T-cell (primary cell): ENCODE measurements at regions not wholly inside any gene's neighbourhood (a gene's known extent, or its start where the extent isn't known, plus 50 kb on each side); places are given as distances from the start of the nearest gene placed in this dataset.

Source experiments
- ATAC-seq, 4 experiments: fragments of 200-7000 bp in 3 of 4; fragments of 150-1000 bp in 1 of 4; cut with Tn5 transposase; replicated peaks in 1 of 4; 1 replicate in 3 of 4; 2 replicates in 1 of 4; pipeline ENCODE4 v1.10.0; 2021; ENCODE audit warnings: moderate library complexity in 3 of 4, mild to moderate bottlenecking in 2 of 4, moderate number of reproducible peaks in 1 of 4
- CTCF ChIA-PET, 2 donors: fragments of 300-600 bp; sonication (Branson Sonifier 250); formaldehyde crosslinking; loops; one replicate each; lab custom pipeline; 2022; ENCODE audit warnings: antibody characterized with exemption in 2 of 2; lab: Charles Lee
- POLR2A ChIA-PET, 2 donors: fragments of 300-600 bp; sonication (Branson Sonifier 250); formaldehyde crosslinking; loops; one replicate each; lab custom pipeline; 2022; ENCODE audit warnings: antibody characterized with exemption in 2 of 2; lab: Charles Lee
- DNase-seq, 35 experiments: peaks; one replicate each; pipeline versions ENCODE4 v3.0.0 to v3.0.0-alpha.2; 2013 to 2023
- H3K27ac ChIP-seq: one replicate; pipeline ENCODE4 v1.5.1; 2013; ENCODE audit warnings: low read length
- H3K27me3 ChIP-seq, 2 experiments: replicated peaks in 1 of 2; 1 replicate in 1 of 2; 2 replicates in 1 of 2; pipeline versions ENCODE4 v1.6.1 to v1.7.0; 2013; ENCODE audit warnings: low read length in 1 of 2, mixed read lengths in 1 of 2; ENCODE audit not compliant: control insufficient read depth in 2 of 2, insufficient read depth in 2 of 2; ENCODE audit errors: extremely low read depth in 1 of 2
- H3K36me3 ChIP-seq, 2 donors: 1 replicate in 1 of 2; 2 replicates in 1 of 2; pipeline versions ENCODE4 v1.6.1 to v1.7.0; 2013; ENCODE audit warnings: low read length in 1 of 2; ENCODE audit not compliant: control insufficient read depth in 2 of 2, insufficient read depth in 1 of 2; ENCODE audit errors: extremely low read depth in 1 of 2
- H3K4me1 ChIP-seq, 2 experiments: 1 replicate in 1 of 2; 2 replicates in 1 of 2; pipeline versions ENCODE4 v1.6.1 to v1.7.0; 2013; ENCODE audit warnings: low read length in 2 of 2, mixed read lengths in 1 of 2; ENCODE audit not compliant: insufficient read depth in 2 of 2, control insufficient read depth in 1 of 2; ENCODE audit errors: extremely low read depth in 1 of 2
- H3K4me3 ChIP-seq, 2 donors: 1 replicate in 1 of 2; 2 replicates in 1 of 2; pipeline versions ENCODE4 v1.5.1 to v1.7.0; 2013; ENCODE audit warnings: mild to moderate bottlenecking in 2 of 2, low read length in 1 of 2, moderate library complexity in 1 of 2; ENCODE audit not compliant: control insufficient read depth in 1 of 2; ENCODE audit errors: extremely low read depth in 1 of 2
- H3K9me3 ChIP-seq: 2 replicates; pipeline ENCODE4 v1.7.0; 2013
- H3K27ac Mint-ChIP-seq, 2 donors: one replicate each; pipeline ENCODE4 v1.8.0; 2020 to 2021; ENCODE audit warnings: mild to moderate bottlenecking in 2 of 2, mixed read lengths in 2 of 2
- H3K27me3 Mint-ChIP-seq, 2 donors: one replicate each; pipeline ENCODE4 v1.8.0; 2021 to 2022; ENCODE audit warnings: mixed read lengths in 2 of 2
- H3K36me3 Mint-ChIP-seq: one replicate; pipeline ENCODE4 v1.8.0; 2021; ENCODE audit warnings: mixed read lengths
- H3K4me1 Mint-ChIP-seq, 3 donors: one replicate each; pipeline ENCODE4 v1.8.0; 2020 to 2022; ENCODE audit warnings: mixed read lengths in 3 of 3, mild to moderate bottlenecking in 1 of 3
- H3K4me3 Mint-ChIP-seq, 3 donors: one replicate each; pipeline ENCODE4 v1.8.0; 2020 to 2022; ENCODE audit warnings: mild to moderate bottlenecking in 3 of 3, mixed read lengths in 3 of 3, moderate library complexity in 3 of 3
- H3K9me3 Mint-ChIP-seq, 3 donors: one replicate each; pipeline ENCODE4 v1.8.0; 2020 to 2022; ENCODE audit warnings: mixed read lengths in 3 of 3
- WGBS: methylation state at CpG from one replicate; pipeline ENCODE4 v1.1.5; 2013; ENCODE audit warnings: missing lambda C conversion rate; ENCODE audit not compliant: insufficient coverage; 5-methylcytosine and 5-hydroxymethylcytosine counted together

- DNase-seq (no peak), ATAC-seq (no peak)
- no peaks in the 10 kb centered on the region for H3K27me3 Mint-ChIP-seq
- H3K4me1 ChIP-seq, result no peaks in the 10 kb centered on the region
- H3K36me3 Mint-ChIP-seq, result no peaks in the 10 kb centered on the region
- CTCF ChIA-PET, result no interaction called here
- peaks cover 6 to 13% (median 8%) of the 10 kb centered on the region in 3 donors for H3K9me3 Mint-ChIP-seq
- H3K27ac ChIP-seq, result no peak overlapping the region
- no peak overlapping the region for H3K4me3 Mint-ChIP-seq
- no peaks in the 10 kb centered on the region for H3K4me1 Mint-ChIP-seq
- no peaks in the 10 kb centered on the region for H3K36me3 ChIP-seq
- POLR2A ChIA-PET, result no interaction called here
- H3K9me3 ChIP-seq, result no peaks in the 10 kb centered on the region
- no peak overlapping the region for H3K27ac Mint-ChIP-seq
- no peaks in the 10 kb centered on the region for H3K27me3 ChIP-seq
- no peak overlapping the region for H3K4me3 ChIP-seq
- no CpG with 5 or more reads among the region's 2 CpGs for WGBS
These were observed 744.4 kb downstream of the KCNJ3 start for GRCh38 chr2:155442755-155443372.

GRCh38 chr2:155442088-155442487 lies 743.6 kb downstream of the KCNJ3 start:
- Histone ChIP-seq H3K36me3 (no peaks in the 10 kb centered on the region), H3K4me3 (no peak overlapping the region), H3K27me3 (no peaks in the 10 kb centered on the region), H3K27ac (no peak overlapping the region), H3K4me1 (no peaks in the 10 kb centered on the region), H3K9me3 (no peaks in the 10 kb centered on the region)
- H3K4me1 Mint-ChIP-seq, result no peaks in the 10 kb centered on the region
- ATAC-seq (no peak), DNase-seq (no peak)
- H3K36me3 Mint-ChIP-seq, result no peaks in the 10 kb centered on the region
- H3K27me3 Mint-ChIP-seq, result no peaks in the 10 kb centered on the region
- ChIA-PET CTCF (no interaction called here), POLR2A (no interaction called here)
- peaks cover 8 to 17% (median 11%) of the 10 kb centered on the region in 3 donors for H3K9me3 Mint-ChIP-seq
- no peak overlapping the region for H3K27ac Mint-ChIP-seq
- H3K4me3 Mint-ChIP-seq, result no peak overlapping the region
- WGBS, result no CpG with 5 or more reads among the region's 2 CpGs

- Histone ChIP-seq H3K36me3 (no peaks in the 10 kb centered on the region), H3K4me1 (no peaks in the 10 kb centered on the region), H3K9me3 (no peaks in the 10 kb centered on the region), H3K27me3 (no peaks in the 10 kb centered on the region), H3K4me3 (no peak overlapping the region), H3K27ac (no peak overlapping the region)
- ChIA-PET CTCF (no interaction called here), POLR2A (no interaction called here)
- no peak overlapping the region for H3K27ac Mint-ChIP-seq
- ATAC-seq, result no peak
- peaks cover 2 to 12% (median 7%) of the 10 kb centered on the region in 3 donors for H3K9me3 Mint-ChIP-seq
- no peak for DNase-seq
- H3K36me3 Mint-ChIP-seq, result no peaks in the 10 kb centered on the region
- H3K4me1 Mint-ChIP-seq, result no peaks in the 10 kb centered on the region
- WGBS, result no CpG with 5 or more reads among the region's 9 CpGs
- H3K4me3 Mint-ChIP-seq, result no peak overlapping the region
- H3K27me3 Mint-ChIP-seq, result no peaks in the 10 kb centered on the region
These were observed 732.6 kb downstream of the KCNJ3 start for GRCh38 chr2:155431004-155431507.

- Histone ChIP-seq H3K4me3 (no peak overlapping the region), H3K9me3 (no peaks in the 10 kb centered on the region), H3K27ac (no peak overlapping the region), H3K4me1 (no peaks in the 10 kb centered on the region), H3K36me3 (no peaks in the 10 kb centered on the region), H3K27me3 (no peaks in the 10 kb centered on the region)
- H3K36me3 Mint-ChIP-seq, result no peaks in the 10 kb centered on the region
- H3K27me3 Mint-ChIP-seq, result no peaks in the 10 kb centered on the region
- no peak overlapping the region for H3K27ac Mint-ChIP-seq
- ChIA-PET POLR2A (no interaction called here), CTCF (no interaction called here)
- H3K4me3 Mint-ChIP-seq, result no peak overlapping the region
- ATAC-seq (no peak), DNase-seq (no peak)
- no CpG with 5 or more reads among the region's 1 CpG for WGBS
- no peaks in the 10 kb centered on the region for H3K4me1 Mint-ChIP-seq
- H3K9me3 Mint-ChIP-seq, result peaks cover 2 to 7% (median 5%) of the 10 kb centered on the region in 3 donors
These were observed 729.0 kb downstream of the KCNJ3 start for GRCh38 chr2:155427470-155427869.

GRCh38 chr2:155424518-155424917 lies 726.0 kb downstream of the KCNJ3 start:
- Mint-ChIP-seq H3K36me3 (no peaks in the 10 kb centered on the region), H3K4me3 (no peak overlapping the region), H3K27me3 (no peaks in the 10 kb centered on the region), H3K9me3 (peaks cover 0 to 10% (median 5%) of the 10 kb centered on the region in 3 donors), H3K27ac (no peak overlapping the region), H3K4me1 (no peaks in the 10 kb centered on the region)
- Histone ChIP-seq H3K27me3 (no peaks in the 10 kb centered on the region), H3K36me3 (no peaks in the 10 kb centered on the region), H3K9me3 (no peaks in the 10 kb centered on the region), H3K27ac (no peak overlapping the region), H3K4me3 (no peak overlapping the region), H3K4me1 (no peaks in the 10 kb centered on the region)
- ChIA-PET CTCF (no interaction called here), POLR2A (no interaction called here)
- no CpG with 5 or more reads among the region's 2 CpGs for WGBS
- ATAC-seq (no peak), DNase-seq (no peak)

- H3K4me1 Mint-ChIP-seq, result no peaks in the 10 kb centered on the region
- no CpG with 5 or more reads among the region's 1 CpG for WGBS
- H3K27ac ChIP-seq, result no peak overlapping the region
- H3K36me3 ChIP-seq, result no peaks in the 10 kb centered on the region
- H3K9me3 Mint-ChIP-seq, result peaks cover 0 to 3% (median 3%) of the 10 kb centered on the region in 3 donors
- no peaks in the 10 kb centered on the region for H3K9me3 ChIP-seq
- ChIA-PET CTCF (no interaction called here), POLR2A (no interaction called here)
- ATAC-seq (no peak), DNase-seq (no peak)
- no peaks in the 10 kb centered on the region for H3K27me3 Mint-ChIP-seq
- H3K36me3 Mint-ChIP-seq, result no peaks in the 10 kb centered on the region
- H3K4me3 Mint-ChIP-seq, result no peak overlapping the region
- no peak overlapping the region for H3K4me3 ChIP-seq
- H3K27me3 ChIP-seq, result no peaks in the 10 kb centered on the region
- no peak overlapping the region for H3K27ac Mint-ChIP-seq
- no peaks in the 10 kb centered on the region for H3K4me1 ChIP-seq
These were observed 720.3 kb downstream of the KCNJ3 start for GRCh38 chr2:155418753-155419152.

- no peak overlapping the region for H3K4me3 Mint-ChIP-seq
These were observed 714.1 kb downstream of the KCNJ3 start for GRCh38 chr2:155412598-155412997.

More at GRCh38 chr2:155412598-155412997, 714.1 kb downstream of the KCNJ3 start:
- WGBS, result no CpG with 5 or more reads among the region's 1 CpG
- ATAC-seq (no peak), DNase-seq (no peak)
- no peak overlapping the region for H3K4me3 ChIP-seq
- Mint-ChIP-seq H3K4me1 (no peaks in the 10 kb centered on the region), H3K9me3 (peaks cover 0 to 3% (median 0%) of the 10 kb centered on the region in 3 donors), H3K27me3 (no peaks in the 10 kb centered on the region), H3K36me3 (no peaks in the 10 kb centered on the region), H3K27ac (no peak overlapping the region)
- H3K27ac ChIP-seq, result no peak overlapping the region
- H3K36me3 ChIP-seq, result no peaks in the 10 kb centered on the region
- H3K27me3 ChIP-seq, result no peaks in the 10 kb centered on the region
- ChIA-PET POLR2A (no interaction called here), CTCF (no interaction called here)
- no peaks in the 10 kb centered on the region for H3K9me3 ChIP-seq
- H3K4me1 ChIP-seq, result no peaks in the 10 kb centered on the region
